HL-60 (cell line): ENCODE measurements at regions not wholly inside any gene's neighbourhood (a gene's known extent, or its start where the extent isn't known, plus 50 kb on each side); places are given as distances from the start of the nearest gene placed in this dataset.

Experiments used
- CTCF ChIP-seq: IDR thresholded peaks from one replicate; pipeline ENCODE4 v1.5.1; 2011; ENCODE audit warnings: low read length, control low read depth, inconsistent platforms; ENCODE audit not compliant: insufficient read depth
- GABPA ChIP-seq: IDR thresholded peaks from 2 replicates; pipeline ENCODE4 v1.6.1; 2012; ENCODE audit warnings: low read depth
- POLR2AphosphoS5 ChIP-seq: IDR thresholded peaks from 2 replicates; pipeline ENCODE4 v1.6.1; 2012; ENCODE audit warnings: low read depth
- REST ChIP-seq: IDR thresholded peaks from 2 replicates; pipeline ENCODE4 v1.6.1; 2012; ENCODE audit warnings: low read depth; ENCODE audit not compliant: insufficient replicate concordance

- TF ChIP-seq CTCF (no peak), GABPA (no peak), REST (no peak), POLR2AphosphoS5 (no peak)
These were observed 262.5 kb downstream of the SEMA3D start for GRCh38 chr7:84924353-84924752.
